ENCODE measurements at regions not wholly inside any gene's neighbourhood (a gene's known extent, or its start where the extent isn't known, plus 50 kb on each side); places are given as distances from the start of the nearest gene placed in this dataset.
A peak's percentile ranks its signal among the peaks of the same experiment; 100 is the strongest.

GRCh38 chr5:120236360-120236759 is 227.7 kb upstream of the PRR16 start:
- no peaks in the 10 kb centered on the region for H3K9me3 Mint-ChIP-seq
- TF ChIP-seq, protein P1, sequence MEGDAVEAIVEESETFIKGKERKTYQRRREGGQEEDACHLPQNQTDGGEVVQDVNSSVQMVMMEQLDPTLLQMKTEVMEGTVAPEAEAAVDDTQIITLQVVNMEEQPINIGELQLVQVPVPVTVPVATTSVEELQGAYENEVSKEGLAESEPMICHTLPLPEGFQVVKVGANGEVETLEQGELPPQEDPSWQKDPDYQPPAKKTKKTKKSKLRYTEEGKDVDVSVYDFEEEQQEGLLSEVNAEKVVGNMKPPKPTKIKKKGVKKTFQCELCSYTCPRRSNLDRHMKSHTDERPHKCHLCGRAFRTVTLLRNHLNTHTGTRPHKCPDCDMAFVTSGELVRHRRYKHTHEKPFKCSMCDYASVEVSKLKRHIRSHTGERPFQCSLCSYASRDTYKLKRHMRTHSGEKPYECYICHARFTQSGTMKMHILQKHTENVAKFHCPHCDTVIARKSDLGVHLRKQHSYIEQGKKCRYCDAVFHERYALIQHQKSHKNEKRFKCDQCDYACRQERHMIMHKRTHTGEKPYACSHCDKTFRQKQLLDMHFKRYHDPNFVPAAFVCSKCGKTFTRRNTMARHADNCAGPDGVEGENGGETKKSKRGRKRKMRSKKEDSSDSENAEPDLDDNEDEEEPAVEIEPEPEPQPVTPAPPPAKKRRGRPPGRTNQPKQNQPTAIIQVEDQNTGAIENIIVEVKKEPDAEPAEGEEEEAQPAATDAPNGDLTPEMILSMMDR (IDR thresholded peaks at IDR 0.05), result no peak
- DNase-seq, result no peak
- no peak overlapping the region for H3K4me3 Mint-ChIP-seq
- H3K27ac Mint-ChIP-seq, result no peak overlapping the region
- no peaks in the 10 kb centered on the region for H3K36me3 Mint-ChIP-seq (ENCODE audit: low read depth)
- peaks cover 4% of the 10 kb centered on the region for H3K27me3 Mint-ChIP-seq (ENCODE audit: low read depth, poor library complexity)
- H3K4me1 Mint-ChIP-seq, result peaks cover 20% of the 10 kb centered on the region

DNA sequence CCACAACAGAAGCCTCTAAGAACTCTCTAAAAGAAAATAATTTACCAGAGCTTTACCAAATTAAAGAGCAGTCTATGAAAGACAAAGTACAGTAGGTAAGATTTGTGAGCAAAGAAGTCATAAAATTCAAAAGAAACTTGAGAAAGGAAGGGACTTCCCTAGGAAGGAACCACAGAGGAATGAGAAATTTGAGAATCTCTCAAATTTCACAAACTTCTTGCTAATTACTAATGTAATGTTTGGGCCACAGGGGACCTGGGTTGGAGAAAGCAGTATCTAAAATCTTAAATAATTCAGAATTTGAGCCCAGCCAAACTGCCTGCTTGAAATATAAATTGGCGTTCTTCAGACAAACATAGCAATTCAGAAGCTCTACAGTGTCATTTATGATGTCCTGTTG is 225.0 kb upstream of the PRR16 start:
- H3K4me3 Mint-ChIP-seq, result no peak overlapping the region
- TF ChIP-seq, protein P1 (IDR thresholded peaks at IDR 0.05), result no peak
- no peaks in the 10 kb centered on the region for H3K36me3 Mint-ChIP-seq (ENCODE audit: low read depth)
- H3K27ac Mint-ChIP-seq, result no peak overlapping the region
- peaks cover 4% of the 10 kb centered on the region for H3K27me3 Mint-ChIP-seq (ENCODE audit: low read depth, poor library complexity)
- peaks cover 21% of the 10 kb centered on the region for H3K4me1 Mint-ChIP-seq
- no peaks in the 10 kb centered on the region for H3K9me3 Mint-ChIP-seq
- no peak for DNase-seq

DNA sequence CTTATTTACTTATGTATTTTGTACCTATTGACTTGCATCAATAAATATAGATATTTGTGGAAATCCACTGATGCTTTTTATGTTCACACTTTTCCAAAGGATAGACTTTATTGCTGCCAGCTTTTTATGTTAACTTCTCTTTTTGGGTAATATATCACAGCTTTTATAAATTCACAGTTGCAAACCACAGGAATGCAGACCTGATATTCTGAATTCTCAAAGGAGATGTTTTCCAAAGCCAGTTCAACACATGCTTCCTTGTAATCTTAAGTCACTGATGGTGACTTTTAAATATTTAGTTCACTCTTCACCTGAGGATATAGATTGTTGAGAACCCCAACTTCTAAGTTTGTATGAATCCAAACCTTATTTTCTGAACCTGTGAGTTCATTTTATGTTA is 223.4 kb upstream of the PRR16 start:
- Mint-ChIP-seq H3K27ac (no peak overlapping the region), H3K4me1 (peaks cover 21% of the 10 kb centered on the region), H3K4me3 (no peak overlapping the region), H3K36me3 (ENCODE audit: low read depth) (no peaks in the 10 kb centered on the region), H3K9me3 (no peaks in the 10 kb centered on the region), H3K27me3 (ENCODE audit: low read depth, poor library complexity) (peaks cover 4% of the 10 kb centered on the region)
- TF ChIP-seq, protein P1 (IDR thresholded peaks at IDR 0.05), result no peak
- DNase-seq, result no peak

GRCh38 chr5:120241400-120241799 is 222.7 kb upstream of the PRR16 start:
- Mint-ChIP-seq H3K9me3 (no peaks in the 10 kb centered on the region), H3K27ac (peak overlapping the region; percentile 10), H3K27me3 (ENCODE audit: low read depth, poor library complexity) (no peaks in the 10 kb centered on the region), H3K36me3 (ENCODE audit: low read depth) (no peaks in the 10 kb centered on the region), H3K4me1 (peaks cover 21% of the 10 kb centered on the region), H3K4me3 (no peak overlapping the region)
- DNase-seq, result no peak
- TF ChIP-seq, protein P1 (IDR thresholded peaks at IDR 0.05), result no peak

DNA sequence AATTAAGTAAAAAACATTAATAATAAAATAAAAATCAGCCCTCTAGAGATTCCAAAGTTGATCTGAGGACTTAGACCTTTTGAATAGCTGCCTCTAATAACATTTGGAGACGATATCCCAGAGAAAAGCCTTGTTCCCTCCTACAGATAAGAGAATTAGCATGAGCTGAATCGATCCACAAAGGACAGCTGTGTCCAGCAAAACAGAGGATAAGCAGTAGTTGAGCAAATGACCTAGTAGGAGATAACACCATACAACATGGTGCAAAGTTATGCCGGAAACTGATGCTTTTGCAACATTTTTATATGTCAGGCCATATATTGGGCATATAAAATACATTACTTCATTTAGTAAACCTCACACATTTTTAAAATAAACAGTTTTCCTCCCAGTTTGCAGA is 212.2 kb upstream of the PRR16 start:
- no peaks in the 10 kb centered on the region for H3K4me1 Mint-ChIP-seq
- DNase-seq, result no peak
- no peak overlapping the region for H3K27ac Mint-ChIP-seq
- TF ChIP-seq, protein P1 (IDR thresholded peaks at IDR 0.05), result no peak
- H3K9me3 Mint-ChIP-seq, result no peaks in the 10 kb centered on the region
- H3K36me3 Mint-ChIP-seq (ENCODE audit: low read depth), result no peaks in the 10 kb centered on the region
- no peaks in the 10 kb centered on the region for H3K27me3 Mint-ChIP-seq (ENCODE audit: low read depth, poor library complexity)
- H3K4me3 Mint-ChIP-seq, result no peak overlapping the region

- no peak for DNase-seq
- Mint-ChIP-seq H3K9me3 (no peaks in the 10 kb centered on the region), H3K27ac (no peak overlapping the region), H3K36me3 (ENCODE audit: low read depth) (no peaks in the 10 kb centered on the region), H3K27me3 (ENCODE audit: low read depth, poor library complexity) (no peaks in the 10 kb centered on the region), H3K4me1 (no peaks in the 10 kb centered on the region), H3K4me3 (no peak overlapping the region)
- TF ChIP-seq, protein P1 (IDR thresholded peaks at IDR 0.05), result no peak
Observed at GRCh38 chr5:120252839-120253238, 211.3 kb upstream of the PRR16 start.
